Spleen (tissue), 7 donors: ENCODE measurements at regions not wholly inside any gene's neighbourhood (a gene's known extent, or its start where the extent isn't known, plus 50 kb on each side); places are given as distances from the start of the nearest gene placed in this dataset.

Source experiments
- CTCF ChIP-seq, 11 experiments: fragments of 200-600 bp in 7 of 11; fragments of 450-650 bp in 4 of 11; sonication (generic) in 4 of 11; IDR thresholded peaks in 8 of 11; conservative IDR thresholded peaks in 3 of 11; 1 replicate in 7 of 11; 2 replicates in 4 of 11; pipeline versions ENCODE4 v1.4.0 to v1.8.0; 2016 to 2021; ENCODE audit warnings: antibody characterized with exemption in 11 of 11, inconsistent platforms in 4 of 11, mild to moderate bottlenecking in 1 of 11
- POLR2A ChIP-seq, 3 donors: fragments of 450-650 bp; IDR thresholded peaks; one replicate each; pipeline ENCODE4 v1.5.1; 2017; ENCODE audit warnings: antibody characterized with exemption in 3 of 3, mild to moderate bottlenecking in 1 of 3
- POLR2AphosphoS5 ChIP-seq, 3 donors: sonication (generic); formaldehyde crosslinking; IDR thresholded peaks; one replicate each; pipeline ENCODE4 v1.5.1; 2017; ENCODE audit warnings: antibody characterized with exemption in 3 of 3
- donor health status: DM: no; HTN: no; CAD: no; lungs with moderate emphysema.
- donor health status: DM: no; HTN: no; CAD: no.
- donor health status: DM: no; HTN: no; CAD: no.

DNA sequence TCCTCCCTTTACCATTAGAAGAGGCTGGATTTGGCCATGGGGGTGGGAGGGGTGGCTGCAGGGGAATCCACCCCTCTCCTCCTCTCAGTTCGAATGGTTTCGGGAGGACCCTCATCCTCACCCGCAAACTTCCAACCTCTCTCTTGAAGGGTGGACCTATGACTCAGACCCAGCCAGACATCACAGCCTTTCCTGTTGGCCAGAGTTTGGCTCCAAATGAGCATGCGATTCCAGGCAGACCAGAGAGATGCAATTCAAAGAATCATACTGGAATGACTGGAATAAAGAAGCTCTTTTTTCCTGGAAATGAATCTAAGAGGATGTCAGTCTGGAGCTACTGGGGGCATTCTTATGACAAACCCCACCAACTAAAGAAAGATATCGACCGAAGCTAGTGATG, 516.7 kb upstream of the MDFIC2 start:
- no peak for TF ChIP-seq CTCF (IDR thresholded peaks at IDR 0.05 in 8 of 11, conservative IDR thresholded peaks at IDR 0.05 in 3 of 11)
- no peak for TF ChIP-seq POLR2AphosphoS5 (IDR thresholded peaks at IDR 0.05)
- TF ChIP-seq POLR2A (IDR thresholded peaks at IDR 0.05), result no peak
